ENCODE measurements at regions not wholly inside any gene's neighbourhood (a gene's known extent, or its start where the extent isn't known, plus 50 kb on each side); places are given as distances from the start of the nearest gene placed in this dataset.

DNA sequence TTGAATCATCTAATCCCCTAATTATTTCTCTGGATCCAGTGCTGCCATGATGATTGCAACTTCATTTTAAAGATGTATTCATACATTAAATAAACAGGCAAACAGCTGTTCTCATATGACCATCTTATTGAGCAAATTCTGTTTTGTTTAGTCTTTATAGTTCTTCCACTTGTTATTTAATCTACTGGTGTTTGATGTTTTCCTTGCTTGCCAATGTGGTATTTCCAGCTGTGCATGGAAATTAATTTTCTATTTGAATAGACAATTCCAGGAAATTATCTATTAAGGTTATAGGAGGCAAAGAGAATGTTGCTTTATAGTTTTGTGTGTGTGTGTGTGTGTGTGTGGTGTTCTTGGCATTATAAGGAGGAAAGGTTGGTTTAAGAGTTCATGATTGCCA is 167.0 kb upstream of the PRPS1L1 start:
- H3K4me3 Mint-ChIP-seq, result no peak overlapping the region
- Histone ChIP-seq H3K36me3 (ENCODE audit: control insufficient read depth, insufficient read depth, low read length) (no peaks in the 10 kb centered on the region), H3K4me3 (ENCODE audit: low read length) (no peak overlapping the region), H3K27ac (ENCODE audit: low read depth, low read length) (no peak overlapping the region), H3K9ac (ENCODE audit: extremely low read depth, low read length, poor library complexity, severe bottlenecking) (no peak overlapping the region), H3K27me3 (ENCODE audit: control insufficient read depth, insufficient read depth, low read length, poor library complexity, severe bottlenecking) (no peaks in the 10 kb centered on the region), H3K4me1 (ENCODE audit: control insufficient read depth, insufficient read depth, low read length) (no peaks in the 10 kb centered on the region), H3K9me3 (ENCODE audit: control insufficient read depth, low read length) (no peaks in the 10 kb centered on the region)
- no peaks in the 10 kb centered on the region for H3K4me1 Mint-ChIP-seq
- DNase-seq, result no peak
- no peak overlapping the region for H3K27ac Mint-ChIP-seq
- no peaks in the 10 kb centered on the region for H3K9me3 Mint-ChIP-seq
- no peak for TF ChIP-seq CTCF (conservative IDR thresholded peaks at IDR 0.05)
- H3K27me3 Mint-ChIP-seq (ENCODE audit: insufficient read depth), result no peaks in the 10 kb centered on the region
- no peaks in the 10 kb centered on the region for H3K36me3 Mint-ChIP-seq (ENCODE audit: low read depth)

GRCh38 chr7:18196638-18197037 is 169.0 kb upstream of the PRPS1L1 start:
- Histone ChIP-seq H3K27me3 (ENCODE audit: control insufficient read depth, insufficient read depth, low read length, poor library complexity, severe bottlenecking) (no peaks in the 10 kb centered on the region), H3K4me1 (ENCODE audit: control insufficient read depth, insufficient read depth, low read length) (no peaks in the 10 kb centered on the region), H3K4me3 (ENCODE audit: low read length) (no peak overlapping the region), H3K36me3 (ENCODE audit: control insufficient read depth, insufficient read depth, low read length) (no peaks in the 10 kb centered on the region), H3K9me3 (ENCODE audit: control insufficient read depth, low read length) (no peaks in the 10 kb centered on the region), H3K9ac (ENCODE audit: extremely low read depth, low read length, poor library complexity, severe bottlenecking) (no peak overlapping the region), H3K27ac (ENCODE audit: low read depth, low read length) (no peak overlapping the region)
- no peaks in the 10 kb centered on the region for H3K27me3 Mint-ChIP-seq (ENCODE audit: insufficient read depth)
- no peaks in the 10 kb centered on the region for H3K36me3 Mint-ChIP-seq (ENCODE audit: low read depth)
- WGBS, 2 experiments (ENCODE audit: insufficient coverage in 1 of 2, insufficient read length in 1 of 2), result 91 to 100% methylated on average over 3 of the region's 3 CpGs
- no peak for TF ChIP-seq CTCF (conservative IDR thresholded peaks at IDR 0.05)
- no peaks in the 10 kb centered on the region for H3K9me3 Mint-ChIP-seq
- no peak overlapping the region for H3K27ac Mint-ChIP-seq
- DNase-seq, result no peak
- H3K4me1 Mint-ChIP-seq, result no peaks in the 10 kb centered on the region
- no peak overlapping the region for H3K4me3 Mint-ChIP-seq

DNA sequence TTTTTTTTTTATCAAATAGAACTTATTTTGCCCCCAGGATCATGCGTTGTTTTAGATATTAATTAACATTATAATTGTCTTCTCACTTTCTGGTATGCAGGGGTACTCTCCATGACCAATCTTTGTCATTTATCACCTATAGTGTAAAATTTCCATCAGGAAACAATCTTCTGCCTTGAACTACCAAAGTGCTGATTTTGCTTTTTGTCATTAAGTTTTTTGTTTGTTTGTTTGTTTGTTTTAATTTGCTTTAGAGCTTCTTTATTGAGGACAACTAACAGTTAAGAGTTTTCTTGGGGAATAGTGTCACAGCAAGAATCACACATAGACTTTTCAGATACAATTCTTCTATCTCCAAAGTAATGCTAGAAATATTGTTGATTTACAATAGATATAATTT is 171.2 kb upstream of the PRPS1L1 start:
- no peak overlapping the region for H3K4me3 Mint-ChIP-seq
- H3K36me3 ChIP-seq (ENCODE audit: control insufficient read depth, insufficient read depth, low read length), result no peaks in the 10 kb centered on the region
- no peaks in the 10 kb centered on the region for H3K36me3 Mint-ChIP-seq (ENCODE audit: low read depth)
- H3K9me3 ChIP-seq (ENCODE audit: control insufficient read depth, low read length), result no peaks in the 10 kb centered on the region
- TF ChIP-seq CTCF (conservative IDR thresholded peaks at IDR 0.05), result no peak
- no peak overlapping the region for H3K27ac ChIP-seq (ENCODE audit: low read depth, low read length)
- no peaks in the 10 kb centered on the region for H3K9me3 Mint-ChIP-seq
- no peaks in the 10 kb centered on the region for H3K27me3 Mint-ChIP-seq (ENCODE audit: insufficient read depth)
- peaks cover 3% of the 10 kb centered on the region for H3K4me1 Mint-ChIP-seq
- no peak overlapping the region for H3K4me3 ChIP-seq (ENCODE audit: low read length)
- H3K9ac ChIP-seq (ENCODE audit: extremely low read depth, low read length, poor library complexity, severe bottlenecking), result no peak overlapping the region
- H3K27ac Mint-ChIP-seq, result no peak overlapping the region
- DNase-seq, result no peak
- no peaks in the 10 kb centered on the region for H3K4me1 ChIP-seq (ENCODE audit: control insufficient read depth, insufficient read depth, low read length)
- 100% methylated on average over 1 of the region's 1 CpG; no CpG with 5 or more reads in 1 of the 2 experiments for WGBS, 2 experiments (ENCODE audit: insufficient coverage in 1 of 2, insufficient read length in 1 of 2)
- no peaks in the 10 kb centered on the region for H3K27me3 ChIP-seq (ENCODE audit: control insufficient read depth, insufficient read depth, low read length, poor library complexity, severe bottlenecking)

Measured in endodermal cell (in vitro differentiated cells).